ENCODE measurements at regions not wholly inside any gene's neighbourhood (a gene's known extent, or its start where the extent isn't known, plus 50 kb on each side); places are given as distances from the start of the nearest gene placed in this dataset.
"Not testable (repeated sequence)": the region's sequence is repeated elsewhere in the genome, so short reads cannot be mapped to it uniquely, and the experiment has no call there.

DNA sequence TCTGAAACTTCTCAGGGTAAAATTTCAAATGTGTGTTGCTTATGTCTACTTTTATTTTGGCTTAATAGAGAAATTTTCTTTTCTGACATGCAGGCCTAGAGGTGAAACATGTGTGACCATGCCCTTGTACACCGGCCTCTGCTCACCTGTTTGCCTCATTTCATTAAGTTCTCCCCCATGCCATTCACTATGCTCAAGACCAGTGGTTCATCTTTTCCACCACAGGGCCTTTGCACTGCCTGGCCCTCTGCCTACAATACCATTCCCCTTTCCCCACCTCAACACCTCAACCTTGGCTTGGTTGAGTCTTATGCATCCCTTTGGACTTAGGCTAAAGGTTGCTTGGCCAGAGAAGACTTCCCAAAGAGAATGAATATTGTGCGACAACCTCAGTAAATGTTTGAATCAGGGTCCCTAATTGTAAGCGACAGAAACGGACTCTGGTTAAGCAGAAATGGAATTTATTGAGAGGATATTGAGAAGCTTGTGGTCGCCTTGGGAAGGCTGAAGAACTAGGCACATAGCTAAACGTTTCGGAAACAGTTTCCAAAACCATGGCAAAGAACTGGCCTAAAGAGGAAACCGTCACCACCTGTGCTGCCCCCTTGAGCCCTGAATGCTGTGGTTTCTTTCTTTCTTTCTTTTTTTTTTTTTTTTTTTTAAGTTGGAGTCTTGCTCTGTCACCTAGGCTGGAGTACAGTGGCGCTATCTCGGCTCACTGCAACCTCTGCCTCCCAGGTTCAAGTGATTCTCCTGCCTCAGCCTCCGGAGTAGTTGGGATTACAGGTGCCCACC is 152.2 kb downstream of the SOX4 start:
- no peak for DNase-seq

DNA sequence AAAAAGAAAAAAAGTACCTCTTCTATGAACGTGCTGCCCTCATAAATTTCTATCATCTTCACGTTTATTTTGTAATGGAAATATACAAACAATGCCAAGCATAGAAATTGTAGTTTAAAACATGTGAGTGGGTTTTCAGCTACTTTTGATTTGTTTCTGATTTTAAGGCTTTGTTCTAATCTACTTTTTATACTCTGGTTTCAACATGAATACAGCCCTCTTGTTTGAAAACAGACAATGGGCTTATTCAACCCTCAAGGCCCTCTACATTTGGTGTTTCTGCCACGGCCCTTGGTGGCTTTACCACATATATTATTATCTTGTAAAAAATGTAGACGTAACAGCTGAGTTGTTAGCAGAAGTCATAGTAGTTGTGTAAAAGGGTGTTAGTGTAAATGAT is 153.9 kb downstream of the SOX4 start:
- no peak for DNase-seq

DNA sequence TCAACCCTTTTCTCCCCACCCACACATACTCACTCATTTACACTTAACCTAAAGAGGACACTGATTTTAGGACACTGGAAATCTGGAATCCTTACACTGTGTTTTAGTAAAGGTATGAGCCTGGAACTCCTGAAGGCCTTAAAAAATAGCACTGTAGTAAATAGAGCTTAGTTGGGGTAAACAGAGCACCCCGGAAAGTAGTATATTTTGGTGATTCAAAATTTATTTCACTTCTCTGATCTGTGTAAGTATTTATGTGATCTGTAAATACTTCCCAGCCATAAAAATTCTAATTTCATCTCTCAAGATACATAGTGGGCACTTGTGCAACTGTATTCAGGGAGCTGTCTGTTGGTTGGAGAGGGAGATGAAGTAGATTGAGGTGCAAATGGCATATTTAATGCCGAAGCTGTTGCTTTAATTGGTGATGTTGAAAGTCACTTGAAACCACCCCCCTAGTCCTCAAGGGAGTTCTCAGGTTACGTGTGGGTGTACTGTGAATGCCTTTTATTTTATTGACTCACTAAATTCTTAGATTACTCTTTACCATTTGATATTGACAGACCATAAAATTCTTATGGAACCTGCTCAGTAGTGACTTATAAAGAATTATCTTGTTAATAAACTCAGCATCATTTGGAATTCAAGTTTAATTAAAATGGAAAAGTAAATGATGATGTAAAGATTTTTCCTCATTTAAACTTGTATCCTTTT is 154.9 kb downstream of the SOX4 start:
- DNase-seq, result no peak

DNA sequence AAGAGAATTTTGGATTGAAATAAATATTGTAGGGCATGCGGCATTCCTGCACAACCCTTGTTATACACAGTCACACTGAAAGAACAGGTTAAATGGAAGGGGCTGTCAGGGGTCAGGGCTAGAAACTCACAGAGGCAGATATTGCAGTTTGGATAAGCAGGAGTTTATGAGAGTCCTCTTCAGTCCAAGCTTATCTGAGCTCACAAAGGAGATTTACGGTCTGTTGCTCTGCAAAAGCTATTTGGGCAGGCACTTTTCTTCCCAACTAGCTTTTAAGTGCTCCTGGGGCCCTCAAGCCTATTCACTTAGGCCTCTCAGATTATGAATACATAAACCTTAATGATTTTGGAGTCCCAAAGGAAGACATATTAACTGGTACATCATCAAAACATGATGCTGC is 156.2 kb downstream of the SOX4 start:
- DNase-seq, result no peak

DNA sequence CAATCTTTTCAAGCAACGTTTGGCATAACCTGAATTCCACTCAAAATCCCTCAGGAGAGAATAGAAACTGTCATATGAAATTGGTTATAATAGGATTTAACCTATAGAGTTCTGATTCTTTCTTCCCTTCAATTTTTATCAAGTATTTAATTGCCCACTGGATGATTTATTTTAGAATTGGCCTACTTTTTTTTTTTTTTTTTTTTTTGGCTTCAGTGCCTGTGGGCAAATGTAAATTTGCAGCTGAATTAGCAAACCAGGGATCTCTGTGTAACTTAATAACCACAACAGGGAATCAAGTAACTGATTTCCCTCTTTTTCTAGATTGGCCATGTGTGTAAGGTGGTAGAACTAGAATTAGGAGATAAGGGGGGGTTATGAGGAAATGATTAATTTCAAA is 157.0 kb downstream of the SOX4 start:
- no peak for DNase-seq

DNA sequence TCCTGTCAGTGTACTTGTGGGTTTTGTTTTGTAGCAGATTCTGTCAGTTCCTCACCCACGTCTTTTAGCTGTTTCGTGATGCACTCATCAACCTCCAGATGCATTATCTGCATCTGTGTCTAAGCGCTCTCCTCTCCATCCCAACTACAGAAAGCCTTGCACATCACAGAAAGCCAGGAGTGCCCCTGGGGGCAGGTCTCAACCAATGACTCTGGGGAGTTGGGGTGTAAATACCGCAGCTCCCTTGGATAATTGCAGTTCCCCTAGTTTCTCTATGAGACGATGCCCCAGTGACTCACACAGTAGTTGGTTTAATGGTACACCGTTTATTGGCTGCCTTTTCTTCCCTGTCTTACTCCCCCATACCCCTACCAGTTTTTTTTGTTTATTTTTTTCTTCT is 158.1 kb downstream of the SOX4 start:
- DNase-seq, result no peak

DNA sequence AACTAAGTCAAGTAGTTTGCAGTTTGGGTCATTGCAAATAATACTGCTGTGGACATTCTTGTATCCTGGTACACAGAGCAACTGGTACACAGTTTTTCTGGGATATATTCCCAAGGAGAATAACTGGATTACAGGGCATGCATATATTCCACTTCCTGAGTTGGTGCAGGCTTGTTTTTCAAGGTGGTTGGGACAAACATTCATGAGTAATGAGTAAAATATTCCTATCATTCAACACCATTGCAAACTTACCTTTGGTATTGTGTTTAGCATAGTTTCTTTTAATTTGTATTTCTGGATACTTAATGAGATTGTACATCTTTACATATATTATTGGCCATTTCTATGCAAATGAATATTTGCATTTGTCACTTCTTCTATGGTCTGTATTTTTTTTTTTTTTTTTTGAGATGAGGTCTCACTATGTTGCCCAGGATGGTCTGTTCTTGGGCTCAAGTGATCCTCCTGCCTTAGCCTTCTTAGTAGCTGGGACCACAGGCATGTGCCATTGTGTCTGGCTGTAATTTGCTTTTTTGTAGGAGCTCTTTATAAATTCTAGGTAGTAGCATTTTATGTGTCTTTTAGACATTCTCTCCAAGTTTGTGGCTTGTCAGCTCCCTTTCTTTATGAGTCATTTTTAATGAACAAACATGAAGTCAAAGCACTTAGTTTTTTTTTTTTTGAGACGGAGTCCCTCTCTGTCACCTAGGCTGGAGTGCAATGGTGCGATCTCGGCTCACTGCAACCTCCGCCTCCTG is 158.7 kb downstream of the SOX4 start:
- no peak for DNase-seq

DNA sequence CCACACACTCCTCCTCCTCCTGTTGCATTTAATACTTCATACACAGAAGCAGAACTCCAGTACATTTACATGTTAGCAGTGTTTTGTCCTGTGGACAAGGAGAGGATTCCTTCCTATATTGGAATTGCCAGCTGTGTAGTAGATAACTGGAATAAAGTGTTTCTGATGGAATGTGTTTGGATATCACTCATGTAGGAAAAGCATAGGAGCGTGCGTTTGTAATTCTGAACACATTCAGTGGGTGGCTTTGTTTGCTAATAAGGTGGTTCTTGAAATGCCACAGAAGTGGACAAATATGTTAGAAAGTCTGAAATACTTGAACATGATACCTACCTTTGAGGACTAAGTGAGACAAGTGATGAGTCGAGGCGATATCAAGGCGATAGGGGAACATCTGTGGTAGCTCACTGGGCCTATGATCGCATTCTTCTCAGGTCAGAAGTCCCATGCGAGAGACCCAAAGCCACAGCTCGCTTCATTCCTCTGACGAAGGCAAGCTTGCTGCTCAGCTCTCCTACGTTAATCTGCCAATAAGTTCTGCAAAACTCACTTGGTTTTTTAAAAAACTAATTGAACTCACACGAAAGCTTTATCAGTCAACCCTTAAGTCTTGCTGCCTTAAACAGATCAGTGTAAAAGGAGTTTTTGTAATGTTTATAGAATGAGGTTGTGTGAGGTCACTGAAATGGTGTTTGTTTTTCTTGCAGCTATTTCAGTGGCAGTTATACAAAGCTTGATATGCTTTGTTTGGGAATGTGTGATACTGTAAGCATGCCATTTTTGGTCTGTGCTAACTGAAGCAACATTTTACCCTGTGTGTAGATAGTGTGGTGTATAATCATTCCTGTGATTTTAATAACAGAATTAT is 159.9 kb downstream of the SOX4 start:
- DNase-seq, result no peak

DNA sequence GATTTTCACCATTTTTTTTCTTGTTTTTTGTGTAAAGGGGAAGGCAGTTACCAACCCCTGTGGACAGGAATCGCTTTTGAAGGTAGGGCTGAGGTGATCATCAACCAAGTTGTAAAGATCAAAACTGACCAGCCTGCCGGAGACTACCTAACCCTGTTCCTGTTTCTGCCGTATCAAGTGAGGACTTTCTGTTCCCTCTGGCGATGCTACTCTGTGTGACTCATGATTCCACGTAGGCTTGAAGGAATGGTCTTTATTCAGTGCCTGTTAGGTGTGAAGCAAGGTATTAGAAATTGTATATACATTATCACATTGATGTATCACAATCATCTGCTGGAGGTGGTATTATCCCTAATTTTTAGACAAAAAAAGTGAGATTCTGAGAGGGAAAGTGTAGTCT is 161.3 kb downstream of the SOX4 start:
- no peak for DNase-seq

DNA sequence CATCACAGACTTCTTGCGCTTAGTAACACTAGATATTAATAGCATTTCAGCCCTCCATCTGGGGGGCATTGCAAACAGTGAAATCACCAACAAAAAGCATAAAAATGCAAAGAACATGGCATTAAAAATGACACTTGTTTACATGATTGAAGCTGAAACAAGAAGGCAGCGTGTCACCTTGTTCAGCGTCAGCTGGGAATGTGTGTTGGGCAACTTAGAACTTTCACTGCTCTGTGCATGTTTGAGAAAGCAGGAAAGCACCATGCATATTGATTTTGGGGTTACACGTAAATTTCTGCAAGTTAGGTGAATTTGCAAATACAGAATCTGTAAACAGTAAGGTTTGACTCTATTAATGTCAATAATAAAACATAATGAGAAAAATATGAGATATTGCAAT is 162.9 kb downstream of the SOX4 start:
- no peak for DNase-seq

DNA sequence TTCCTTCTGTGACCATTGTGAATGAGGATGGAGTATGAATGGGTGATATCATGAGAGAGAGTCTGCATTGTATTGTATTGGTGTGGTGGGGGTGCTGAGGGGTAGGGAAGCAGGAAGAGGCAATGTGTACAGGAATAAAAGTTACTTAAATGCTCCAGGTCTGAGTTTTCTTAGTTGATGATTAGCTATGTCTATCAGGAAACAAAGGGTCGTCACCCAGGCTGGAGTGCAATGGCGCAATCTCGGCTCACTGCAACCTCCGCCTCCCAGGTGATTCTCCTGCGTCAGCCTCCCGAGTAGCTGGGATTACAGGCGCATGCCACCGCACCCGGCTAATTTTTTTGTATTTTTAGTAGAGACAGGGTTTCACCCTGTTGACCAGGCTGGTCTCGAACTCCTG is 163.8 kb downstream of the SOX4 start:
- DNase-seq, result not testable (repeated sequence)

DNA sequence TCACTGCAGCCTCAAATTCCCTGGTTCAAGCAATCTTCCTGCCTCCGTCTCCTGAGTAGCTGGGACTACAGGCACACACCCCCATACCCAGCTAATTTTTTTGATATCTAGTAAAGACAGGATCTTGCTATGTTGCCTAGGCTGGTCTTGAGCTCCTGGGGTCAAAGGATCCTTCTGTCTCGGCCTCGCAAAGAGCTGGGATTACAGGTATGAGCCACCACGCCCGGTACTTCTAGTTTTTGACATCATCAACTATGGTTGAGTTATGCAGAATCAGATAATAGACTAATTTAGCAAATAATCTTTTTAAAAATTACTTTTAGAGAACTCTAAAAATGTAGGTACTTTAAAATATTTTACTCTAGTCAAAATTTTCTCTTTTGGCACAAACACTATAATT is 166.2 kb downstream of the SOX4 start:
- DNase-seq, result no peak

DNA sequence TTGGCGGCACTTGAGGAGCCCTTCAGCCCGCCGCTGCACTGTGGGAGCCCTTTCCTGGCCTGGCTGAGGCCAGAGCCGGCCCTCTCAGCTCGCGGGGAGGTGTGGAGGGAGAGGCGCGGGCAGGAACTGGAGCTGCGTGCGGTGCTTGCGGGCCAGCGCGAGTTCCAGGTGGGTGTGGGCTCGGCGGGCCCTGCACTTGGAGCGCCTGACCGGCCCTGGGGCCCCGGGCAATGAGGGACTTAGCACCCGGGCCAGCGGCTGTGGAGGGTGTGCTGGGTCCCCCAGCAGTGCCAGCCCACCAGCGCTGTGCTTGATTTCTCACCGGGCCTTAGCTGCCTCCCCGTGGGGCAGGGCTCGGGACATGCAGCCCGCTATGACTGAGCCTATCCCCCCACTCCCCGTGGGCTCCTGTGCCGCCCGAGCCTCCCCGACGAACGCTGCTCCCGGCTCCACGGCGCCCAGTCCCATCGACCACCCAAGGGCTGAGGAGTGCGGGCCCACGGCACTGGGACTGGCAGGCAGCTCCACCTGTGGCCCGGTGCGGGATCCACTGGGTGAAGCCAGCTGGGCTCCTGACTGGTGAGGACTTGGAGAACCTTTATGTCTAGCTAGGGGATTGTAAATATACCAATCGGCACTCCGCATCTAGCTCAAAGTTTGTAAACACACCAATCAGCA is 167.6 kb downstream of the SOX4 start:
- DNase-seq, result not testable (repeated sequence)

DNA sequence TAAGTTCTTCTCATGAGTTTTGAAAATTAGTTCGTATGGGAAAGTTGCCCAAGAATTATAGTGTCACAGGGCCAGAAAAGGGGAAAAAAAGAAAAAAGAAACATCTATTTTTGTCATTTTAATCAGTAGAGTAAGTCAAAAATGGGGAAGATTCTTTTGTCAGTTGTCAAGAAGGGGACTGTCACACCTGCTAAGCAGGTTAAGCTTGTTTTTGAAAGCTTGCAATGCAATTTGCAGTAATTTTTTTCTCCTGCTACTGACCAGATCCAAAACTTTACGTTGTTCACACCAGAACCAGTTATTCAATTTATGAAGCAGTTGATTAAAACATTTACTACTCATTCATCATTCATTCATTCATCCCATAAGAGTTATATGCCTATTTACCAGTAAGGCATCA is 171.4 kb downstream of the SOX4 start:
- no peak for DNase-seq

DNA sequence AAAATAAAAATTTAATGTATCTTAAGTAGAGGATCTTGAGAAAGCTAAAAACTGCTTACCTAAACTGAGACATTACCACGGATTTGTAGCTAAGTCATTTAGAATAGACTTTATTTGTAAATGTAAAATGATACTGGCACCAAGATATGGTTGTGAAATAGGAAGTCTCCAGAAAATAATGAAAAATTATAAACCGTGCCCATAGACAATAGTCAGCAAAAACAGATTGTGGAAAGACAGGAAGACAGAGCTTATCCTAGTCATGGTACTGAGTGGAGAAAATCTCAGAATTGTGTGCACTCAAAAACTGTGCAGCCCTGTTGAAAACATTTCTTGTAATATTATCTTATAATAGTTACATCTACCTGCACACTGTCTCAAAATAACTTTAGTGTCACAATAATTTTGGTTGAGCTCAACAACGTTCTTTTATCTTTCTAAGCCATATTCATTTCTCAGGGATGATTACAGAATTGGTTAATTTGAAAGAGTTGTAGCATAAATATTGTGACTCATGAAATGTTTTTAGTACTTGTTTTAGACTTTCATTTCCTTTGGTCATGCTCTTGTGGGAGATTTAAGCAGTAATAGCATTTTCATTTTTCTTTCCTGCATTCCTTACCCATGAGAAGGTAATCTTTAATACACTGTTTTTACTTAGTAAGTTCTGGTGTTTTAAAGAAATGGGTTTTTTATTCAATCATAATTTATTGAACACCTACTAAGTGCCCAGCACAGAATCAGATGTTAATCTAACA is 174.5 kb downstream of the SOX4 start:
- no peak for DNase-seq

DNA sequence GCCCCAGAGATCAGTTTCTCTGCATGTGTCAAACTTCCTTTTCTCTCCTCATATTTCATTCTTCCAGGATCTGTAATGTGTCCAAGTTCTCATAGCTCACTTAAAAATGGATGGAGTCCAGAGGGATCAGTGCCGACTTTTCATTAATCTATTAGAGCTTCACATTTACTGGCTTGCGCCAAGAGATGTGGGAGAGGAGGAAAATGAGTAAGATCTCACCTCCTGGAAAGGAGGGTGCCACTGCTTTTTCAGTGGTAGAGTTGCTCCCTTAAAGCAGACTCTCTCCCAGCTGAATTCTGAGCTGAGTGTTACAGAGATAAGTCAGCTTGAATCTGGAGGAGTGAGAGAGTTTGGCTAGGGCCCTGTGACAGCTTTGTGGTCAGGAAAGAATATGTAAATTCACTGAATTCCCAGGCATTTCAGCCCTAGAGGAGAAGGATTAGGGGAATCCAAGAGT is 175.9 kb downstream of the SOX4 start:
- DNase-seq, result no peak

DNA sequence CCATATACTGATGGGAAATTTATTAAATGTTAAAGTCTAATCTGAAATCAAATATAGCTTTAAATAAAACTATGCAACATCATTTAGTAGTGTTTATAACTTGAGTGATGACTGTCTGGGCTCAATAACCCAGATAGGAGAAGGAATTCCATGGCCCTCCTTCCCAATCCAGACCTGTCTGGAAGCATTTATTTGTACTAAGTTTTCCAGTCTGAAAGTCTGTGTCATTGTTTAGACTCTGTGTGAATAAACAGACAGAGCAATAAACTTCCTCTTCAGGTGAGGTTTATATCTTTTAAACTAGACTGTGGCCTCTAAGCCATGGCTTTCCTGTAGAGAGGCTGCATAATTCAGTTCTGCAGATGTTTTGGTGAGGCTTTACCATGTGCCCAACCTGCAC is 176.4 kb downstream of the SOX4 start:
- DNase-seq, result no peak

DNA sequence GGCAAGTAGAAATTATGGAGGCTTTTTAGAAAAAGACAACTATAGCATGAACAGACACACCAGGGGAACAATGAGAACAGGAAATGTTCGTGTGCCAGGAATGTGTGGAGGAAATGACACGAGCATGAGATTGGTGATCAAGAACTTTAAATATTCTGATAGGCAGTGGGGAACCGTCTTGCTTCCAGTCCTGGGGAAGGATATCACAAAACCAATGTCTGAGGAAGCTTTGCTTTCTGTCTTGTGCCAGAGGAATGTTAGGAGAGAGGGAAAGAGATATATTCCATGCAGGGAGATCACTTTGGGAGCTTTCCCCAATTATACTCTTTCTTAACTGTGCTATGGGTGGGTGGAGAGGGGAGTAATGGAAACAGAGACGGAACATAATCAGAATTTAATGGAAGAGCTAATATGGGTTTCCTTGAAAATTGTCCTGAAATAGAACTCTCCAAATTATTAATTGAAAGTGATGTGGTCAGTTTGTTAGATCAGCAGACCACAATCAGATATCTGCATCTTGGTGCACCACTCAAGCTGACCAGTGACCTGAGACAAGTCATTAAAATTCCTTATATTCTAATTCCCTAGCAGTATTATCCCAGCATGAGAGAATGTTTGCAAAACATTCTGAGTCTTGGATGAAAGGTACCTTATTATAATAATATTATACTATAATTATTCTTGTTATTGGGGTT is 178.2 kb downstream of the SOX4 start:
- no peak for DNase-seq

DNA sequence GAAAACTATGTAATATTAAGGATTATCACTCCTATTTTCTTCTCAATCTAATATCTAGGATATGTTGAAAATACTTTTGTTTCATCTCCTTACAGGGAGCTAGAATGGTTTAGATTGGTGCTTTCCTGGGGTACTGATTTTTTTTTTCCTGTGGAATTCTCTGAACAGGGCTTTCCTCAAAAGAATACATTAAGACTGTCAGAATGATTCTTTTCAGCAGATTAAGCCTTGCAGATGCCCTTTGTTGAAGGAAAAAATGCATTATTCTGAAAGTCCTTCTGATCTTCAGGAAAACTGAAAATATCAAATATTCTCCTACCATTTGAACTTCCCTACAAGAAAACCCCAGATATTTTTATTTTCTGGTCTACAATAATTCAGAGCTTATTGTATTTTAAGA is 178.9 kb downstream of the SOX4 start:
- DNase-seq, result no peak

DNA sequence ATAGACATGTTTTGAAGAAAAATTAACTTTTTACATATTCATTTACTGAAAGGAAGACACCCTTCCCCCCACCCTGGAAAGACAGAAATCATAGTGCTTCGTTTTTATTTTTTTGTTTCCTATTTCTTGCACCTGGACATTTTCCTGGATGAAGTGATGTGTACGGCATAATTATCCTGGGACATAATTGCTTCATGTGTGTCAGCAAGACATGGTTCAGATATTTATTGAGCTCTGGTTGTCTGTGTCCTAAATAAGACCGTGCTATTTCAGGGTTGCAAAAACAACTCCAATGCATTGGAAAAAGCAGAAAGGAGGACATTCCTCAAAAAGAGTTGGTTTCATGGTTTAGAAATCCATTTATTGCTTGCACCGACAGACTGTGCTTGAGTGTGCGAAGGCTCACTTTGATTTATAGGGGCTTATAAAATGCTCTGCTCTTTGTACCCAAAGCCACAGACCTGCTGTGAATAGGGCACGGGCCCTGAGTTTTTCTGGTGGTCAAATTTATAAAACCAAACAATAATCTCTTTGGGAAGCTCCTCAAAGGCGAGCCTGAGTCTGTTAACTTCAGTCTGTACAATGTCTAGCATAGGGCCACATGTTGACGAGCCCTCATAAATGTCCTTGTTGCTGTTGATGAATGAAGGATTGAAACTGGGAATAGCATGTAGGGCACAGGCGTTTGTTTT is 179.5 kb downstream of the SOX4 start:
- no peak for DNase-seq
